ENCODE measurements at regions not wholly inside any gene's neighbourhood (a gene's known extent, or its start where the extent isn't known, plus 50 kb on each side); places are given as distances from the start of the nearest gene placed in this dataset.

- TF ChIP-seq CTCF (IDR thresholded peaks at IDR 0.05; ENCODE audit: low read depth, low read length) = no peak
- H3K4me3 ChIP-seq (replicated peaks in 1 of 2; ENCODE audit: low read depth in 2 of 2, low read length in 2 of 2) = no peak overlapping the region
- DNase-seq (ENCODE audit: low read depth in 2 of 2) = peak in 1 of 2 donors; percentile 40
These were observed 568.8 kb upstream of the PCDH15 start for GRCh38 chr10:55369670-55370420.

GRCh38 chr10:55368467-55368866, 567.4 kb upstream of the PCDH15 start:
- DNase-seq (ENCODE audit: low read depth in 2 of 2) = no peak
- TF ChIP-seq CTCF (IDR thresholded peaks at IDR 0.05; ENCODE audit: low read depth, low read length) = no peak

GRCh38 chr10:55367555-55367954, 566.5 kb upstream of the PCDH15 start:
- DNase-seq (ENCODE audit: low read depth in 2 of 2) = no peak
- no peak overlapping the region for H3K4me3 ChIP-seq (replicated peaks in 1 of 2; ENCODE audit: low read depth in 2 of 2, low read length in 2 of 2)
- TF ChIP-seq CTCF (IDR thresholded peaks at IDR 0.05; ENCODE audit: low read depth, low read length) = no peak

More at GRCh38 chr10:55368467-55368866, 567.4 kb upstream of the PCDH15 start:
- H3K4me3 ChIP-seq (replicated peaks in 1 of 2; ENCODE audit: low read depth in 2 of 2, low read length in 2 of 2) = no peak overlapping the region

GRCh38 chr10:55358539-55358938, 557.5 kb upstream of the PCDH15 start:
- TF ChIP-seq CTCF (IDR thresholded peaks at IDR 0.05; ENCODE audit: low read depth, low read length) = no peak
- DNase-seq (ENCODE audit: low read depth in 2 of 2) = no peak
- no peak overlapping the region for H3K4me3 ChIP-seq (replicated peaks in 1 of 2; ENCODE audit: low read depth in 2 of 2, low read length in 2 of 2)

GRCh38 chr10:55353414-55353813, 552.4 kb upstream of the PCDH15 start:
- H3K4me3 ChIP-seq (replicated peaks in 1 of 2; ENCODE audit: low read depth in 2 of 2, low read length in 2 of 2) = no peak overlapping the region
- no peak for TF ChIP-seq CTCF (IDR thresholded peaks at IDR 0.05; ENCODE audit: low read depth, low read length)
- no peak for DNase-seq (ENCODE audit: low read depth in 2 of 2)

- H3K4me3 ChIP-seq (replicated peaks in 1 of 2; ENCODE audit: low read depth in 2 of 2, low read length in 2 of 2) = no peak overlapping the region
- TF ChIP-seq CTCF (IDR thresholded peaks at IDR 0.05; ENCODE audit: low read depth, low read length) = no peak
- DNase-seq (ENCODE audit: low read depth in 2 of 2) = no peak
These were observed 550.4 kb upstream of the PCDH15 start for GRCh38 chr10:55351431-55351830.

GRCh38 chr10:55348534-55348933, 547.5 kb upstream of the PCDH15 start:
- DNase-seq (ENCODE audit: low read depth in 2 of 2) = no peak
- H3K4me3 ChIP-seq (replicated peaks in 1 of 2; ENCODE audit: low read depth in 2 of 2, low read length in 2 of 2) = no peak overlapping the region
- no peak for TF ChIP-seq CTCF (IDR thresholded peaks at IDR 0.05; ENCODE audit: low read depth, low read length)

All from cardiac fibroblast (primary cell).